Mesenchymal stem cell (in vitro differentiated cells and primary cell): ENCODE measurements at regions not wholly inside any gene's neighbourhood (a gene's known extent, or its start where the extent isn't known, plus 50 kb on each side); places are given as distances from the start of the nearest gene placed in this dataset.

Source experiments
- DNase-seq: peaks from one replicate; pipeline ENCODE4 v3.0.0-alpha.2; 2013
- H2AFZ ChIP-seq: one replicate; pipeline ENCODE4 v1.6.1; 2013; ENCODE audit warnings: low read depth, mild to moderate bottlenecking, control low read depth, inconsistent platforms, low read length, moderate library complexity
- H2AK5ac ChIP-seq: 2 replicates; pipeline ENCODE4 v1.6.1; 2013; ENCODE audit warnings: low read length, moderate library complexity, mild to moderate bottlenecking, inconsistent platforms; ENCODE audit not compliant: severe bottlenecking
- H2BK120ac ChIP-seq: one replicate; pipeline ENCODE4 v1.6.1; 2013; ENCODE audit warnings: low read depth, mild to moderate bottlenecking, inconsistent platforms, low read length, moderate library complexity
- H2BK12ac ChIP-seq, 2 experiments: one replicate each; pipeline ENCODE4 v1.6.1; 2013; ENCODE audit warnings: inconsistent platforms in 2 of 2, low read length in 2 of 2, mild to moderate bottlenecking in 2 of 2, moderate library complexity in 2 of 2, control low read depth in 1 of 2
- H2BK15ac ChIP-seq: one replicate; pipeline ENCODE4 v1.6.1; 2013; ENCODE audit warnings: mild to moderate bottlenecking, low read depth, inconsistent platforms; ENCODE audit not compliant: poor library complexity, severe bottlenecking
- H2BK5ac ChIP-seq: 2 replicates; pipeline ENCODE4 v1.6.1; 2013; ENCODE audit warnings: low read depth, mild to moderate bottlenecking, low read length, control low read depth, inconsistent platforms; ENCODE audit not compliant: poor library complexity, severe bottlenecking
- H3K14ac ChIP-seq, 2 experiments: one replicate each; pipeline ENCODE4 v1.6.1; 2013; ENCODE audit warnings: inconsistent platforms in 2 of 2, low read length in 2 of 2, control low read depth in 1 of 2, mild to moderate bottlenecking in 1 of 2, moderate library complexity in 1 of 2
- H3K18ac ChIP-seq, 2 experiments: one replicate each; pipeline ENCODE4 v1.6.1; 2013; ENCODE audit warnings: inconsistent platforms in 2 of 2, low read length in 2 of 2, control low read depth in 1 of 2, low read depth in 1 of 2, mild to moderate bottlenecking in 1 of 2
- H3K23ac ChIP-seq, 2 experiments: one replicate each; pipeline ENCODE4 v1.6.1; 2013; ENCODE audit warnings: inconsistent platforms in 2 of 2, low read length in 2 of 2, mild to moderate bottlenecking in 2 of 2, moderate library complexity in 2 of 2, control low read depth in 1 of 2
- H3K27ac ChIP-seq: 2 replicates; pipeline ENCODE4 v1.5.1; 2013; ENCODE audit warnings: mild to moderate bottlenecking, moderate library complexity, low read length, control low read depth, inconsistent platforms; ENCODE audit not compliant: poor library complexity, severe bottlenecking
- H3K27me3 ChIP-seq, 2 experiments: 2 replicates each; pipeline versions ENCODE4 v1.6.1 to v1.7.0; 2013; ENCODE audit warnings: low read length in 2 of 2, mild to moderate bottlenecking in 2 of 2, moderate library complexity in 2 of 2, control low read depth in 1 of 2, inconsistent platforms in 1 of 2; ENCODE audit not compliant: control insufficient read depth in 1 of 2, insufficient read depth in 1 of 2
- H3K36me3 ChIP-seq, 2 experiments: 2 replicates each; pipeline versions ENCODE4 v1.6.1 to v1.7.0; 2013; ENCODE audit warnings: low read length in 2 of 2, control low read depth in 1 of 2, inconsistent platforms in 1 of 2, low read depth in 1 of 2, mild to moderate bottlenecking in 1 of 2; ENCODE audit not compliant: insufficient read depth in 2 of 2, control insufficient read depth in 1 of 2
- H3K4ac ChIP-seq, 2 experiments: one replicate each; pipeline ENCODE4 v1.6.1; 2013; ENCODE audit warnings: inconsistent platforms in 2 of 2, low read length in 2 of 2, mild to moderate bottlenecking in 2 of 2, moderate library complexity in 2 of 2, control low read depth in 1 of 2, low read depth in 1 of 2
- H3K4me1 ChIP-seq: 2 replicates; pipeline ENCODE4 v1.6.1; 2013; ENCODE audit warnings: low read depth, low read length, control low read depth; ENCODE audit not compliant: control insufficient read depth, insufficient read depth
- H3K4me2 ChIP-seq: 2 replicates; pipeline ENCODE4 v1.6.1; 2013; ENCODE audit warnings: low read length, mild to moderate bottlenecking, inconsistent platforms; ENCODE audit not compliant: poor library complexity, severe bottlenecking
- H3K4me3 ChIP-seq, 2 experiments: 2 replicates each; pipeline versions ENCODE4 v1.5.1 to v1.7.0; 2013; ENCODE audit warnings: low read length in 2 of 2, mild to moderate bottlenecking in 2 of 2, control low read depth in 1 of 2, low read depth in 1 of 2; ENCODE audit not compliant: insufficient read depth in 1 of 2
- H3K79me1 ChIP-seq: replicated peaks from 2 replicates; pipeline ENCODE4 v1.6.1; 2013; ENCODE audit warnings: mild to moderate bottlenecking, control low read depth, low read length, inconsistent platforms; ENCODE audit not compliant: poor library complexity, severe bottlenecking
- H3K9ac ChIP-seq: 2 replicates; pipeline ENCODE4 v1.7.0; 2013; ENCODE audit warnings: mild to moderate bottlenecking, low read length, moderate library complexity
- H3K9me3 ChIP-seq: 2 replicates; pipeline ENCODE4 v1.7.0; 2013; ENCODE audit warnings: mild to moderate bottlenecking, low read length; ENCODE audit not compliant: control insufficient read depth
- H4K8ac ChIP-seq: one replicate; pipeline ENCODE4 v1.6.1; 2013; ENCODE audit warnings: inconsistent platforms, mild to moderate bottlenecking, low read length, moderate library complexity
- H4K91ac ChIP-seq: one replicate; pipeline ENCODE4 v1.6.1; 2013; ENCODE audit warnings: mild to moderate bottlenecking, low read length, inconsistent platforms
- WGBS: methylation state at CpG from one replicate; pipeline ENCODE4 v1.1.7; 2013; ENCODE audit warnings: mixed read lengths; 5-methylcytosine and 5-hydroxymethylcytosine counted together

DNA sequence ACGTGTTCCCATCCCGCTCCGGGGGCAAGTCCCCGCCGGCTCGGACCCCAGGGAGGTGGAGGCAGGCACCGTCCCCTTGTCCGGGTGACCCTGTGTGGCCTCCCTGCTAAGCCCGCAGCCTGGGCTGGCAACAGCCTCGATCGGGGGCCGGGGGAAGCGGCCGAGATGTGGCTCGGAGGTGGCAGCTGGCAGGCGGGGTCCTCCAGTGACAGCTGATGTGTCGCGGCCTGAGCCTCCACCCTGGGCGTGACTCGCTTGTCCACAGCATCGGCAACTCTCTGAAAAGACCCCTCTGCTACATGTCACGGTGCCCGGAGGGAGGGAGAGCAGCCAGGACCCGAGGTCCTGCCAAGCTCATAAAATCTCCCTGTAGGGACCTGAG lies 124.8 kb upstream of the IRX4 start:
- 86% methylated on average over 24 of the region's 24 CpGs for WGBS

DNA sequence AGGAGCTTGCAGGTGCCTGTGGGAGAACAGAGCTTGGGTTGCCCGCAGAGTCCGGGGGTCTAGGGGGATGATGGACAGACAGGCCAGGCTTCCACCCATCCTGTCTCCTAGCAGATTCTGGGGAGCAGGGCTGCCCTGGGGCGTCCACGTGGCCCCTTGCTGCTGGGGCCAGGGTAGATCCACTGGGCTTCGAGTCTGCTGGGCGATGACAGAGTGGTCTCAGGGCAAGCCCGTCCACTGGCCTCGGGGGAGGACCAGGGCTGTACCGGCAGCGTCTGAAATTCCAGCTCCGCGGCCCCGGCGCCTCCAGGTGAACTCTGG lies 124.2 kb upstream of the IRX4 start:
- Histone ChIP-seq H4K91ac (no peak overlapping the region), H2BK12ac (no peak overlapping the region), H3K27ac (no peak overlapping the region), H3K18ac (no peak overlapping the region), H3K4me2 (no peak overlapping the region), H3K9me3 (no peaks in the 10 kb centered on the region), H3K23ac (no peak overlapping the region), H3K4me3 (no peak overlapping the region), H2BK15ac (no peak overlapping the region), H3K14ac (no peak overlapping the region), H3K9ac (no peak overlapping the region), H4K8ac (no peak overlapping the region), H2BK5ac (no peak overlapping the region), H3K36me3 (no peaks in the 10 kb centered on the region), H3K4ac (no peak overlapping the region), H3K27me3 (peaks cover 0 to 84% of the 10 kb centered on the region in 2 experiments), H2BK120ac (no peak overlapping the region), H2AFZ (no peak overlapping the region), H3K4me1 (no peaks in the 10 kb centered on the region), H3K79me1 (no peaks in the 10 kb centered on the region), H2AK5ac (no peak overlapping the region)
- 90% methylated on average over 14 of the region's 14 CpGs for WGBS
- DNase-seq, result no peak

More for the DNA sequence above, 124.8 kb upstream of the IRX4 start:
- H3K4me3 ChIP-seq, result peak overlapping the region in 1 of 2 experiments; percentile 66
- H3K27me3 ChIP-seq, result peaks cover 0 to 86% of the 10 kb centered on the region in 2 experiments
- no peak overlapping the region for H3K4ac ChIP-seq
- H2BK15ac ChIP-seq, result no peak overlapping the region
- no peaks in the 10 kb centered on the region for H3K9me3 ChIP-seq
- H3K27ac ChIP-seq, result no peak overlapping the region
- H4K91ac ChIP-seq, result no peak overlapping the region
- H2AK5ac ChIP-seq, result no peak overlapping the region
- H3K36me3 ChIP-seq, result no peaks in the 10 kb centered on the region
- H3K79me1 ChIP-seq, result no peaks in the 10 kb centered on the region
- H3K4me2 ChIP-seq, result no peak overlapping the region
- no peak overlapping the region for H3K18ac ChIP-seq
- no peak overlapping the region for H2BK5ac ChIP-seq
- H2BK120ac ChIP-seq, result no peak overlapping the region
- H3K14ac ChIP-seq, result no peak overlapping the region
- H2AFZ ChIP-seq, result no peak overlapping the region
- DNase-seq, result no peak
- H3K4me1 ChIP-seq, result no peaks in the 10 kb centered on the region
- H3K23ac ChIP-seq, result no peak overlapping the region
- peak overlapping the region; percentile 59 for H3K9ac ChIP-seq
- no peak overlapping the region for H2BK12ac ChIP-seq
- no peak overlapping the region for H4K8ac ChIP-seq

DNA sequence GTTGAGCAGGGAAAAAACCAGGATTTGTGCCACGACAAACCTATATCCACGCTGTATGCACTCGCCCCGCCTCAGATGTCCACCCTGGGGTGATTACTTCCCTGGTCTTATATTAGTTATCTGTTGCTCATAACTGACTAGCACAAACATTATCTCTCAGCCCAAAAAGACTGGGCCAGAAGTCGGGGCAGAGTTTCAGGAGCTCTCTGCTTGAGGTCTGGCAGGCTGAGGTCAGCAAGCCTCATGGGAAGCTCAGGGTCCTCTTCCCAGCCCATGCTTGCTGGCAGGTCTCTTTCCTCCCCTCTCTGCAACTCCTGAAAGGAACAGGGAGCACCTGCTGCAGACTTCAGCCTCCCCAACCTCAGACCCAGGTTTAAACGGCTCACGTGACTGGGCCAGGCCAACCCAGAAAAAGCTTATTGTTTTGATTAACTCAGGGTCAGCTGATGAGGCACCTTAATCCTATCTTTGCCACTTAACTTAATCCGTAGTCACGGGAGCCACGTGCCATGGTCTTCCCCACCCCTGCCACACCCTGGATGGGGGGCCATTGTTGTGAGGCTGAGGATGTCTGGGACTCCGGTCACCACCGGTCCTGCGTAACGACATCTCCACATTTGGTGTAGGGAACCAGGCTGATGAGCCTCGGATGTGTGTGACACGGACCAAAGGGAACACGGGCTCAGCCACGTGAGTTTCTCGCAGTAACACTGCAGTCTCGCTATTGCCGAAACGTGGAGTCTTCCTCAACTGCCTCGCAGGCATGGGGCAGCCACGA lies 123.7 kb upstream of the IRX4 start:
- no peak overlapping the region for H4K91ac ChIP-seq
- no peaks in the 10 kb centered on the region for H3K9me3 ChIP-seq
- H3K4me1 ChIP-seq, result no peaks in the 10 kb centered on the region
- H3K27ac ChIP-seq, result no peak overlapping the region
- H2BK5ac ChIP-seq, result no peak overlapping the region
- no peak overlapping the region for H2AK5ac ChIP-seq
- H2BK120ac ChIP-seq, result no peak overlapping the region
- no peak overlapping the region for H3K18ac ChIP-seq
- no peak overlapping the region for H2AFZ ChIP-seq
- H3K23ac ChIP-seq, result no peak overlapping the region
- H4K8ac ChIP-seq, result no peak overlapping the region
- DNase-seq, result no peak
- no peak overlapping the region for H3K14ac ChIP-seq
- H2BK15ac ChIP-seq, result no peak overlapping the region
- no peak overlapping the region for H2BK12ac ChIP-seq
- H3K36me3 ChIP-seq, result no peaks in the 10 kb centered on the region
- no peak overlapping the region for H3K4me2 ChIP-seq
- H3K79me1 ChIP-seq, result no peaks in the 10 kb centered on the region
- H3K4ac ChIP-seq, result no peak overlapping the region
- no peak overlapping the region for H3K9ac ChIP-seq
- H3K4me3 ChIP-seq, result peak overlapping the region in 1 of 2 experiments; percentile 24
- peaks cover 0 to 83% of the 10 kb centered on the region in 2 experiments for H3K27me3 ChIP-seq
- 89% methylated on average over 24 of the region's 24 CpGs for WGBS

DNA sequence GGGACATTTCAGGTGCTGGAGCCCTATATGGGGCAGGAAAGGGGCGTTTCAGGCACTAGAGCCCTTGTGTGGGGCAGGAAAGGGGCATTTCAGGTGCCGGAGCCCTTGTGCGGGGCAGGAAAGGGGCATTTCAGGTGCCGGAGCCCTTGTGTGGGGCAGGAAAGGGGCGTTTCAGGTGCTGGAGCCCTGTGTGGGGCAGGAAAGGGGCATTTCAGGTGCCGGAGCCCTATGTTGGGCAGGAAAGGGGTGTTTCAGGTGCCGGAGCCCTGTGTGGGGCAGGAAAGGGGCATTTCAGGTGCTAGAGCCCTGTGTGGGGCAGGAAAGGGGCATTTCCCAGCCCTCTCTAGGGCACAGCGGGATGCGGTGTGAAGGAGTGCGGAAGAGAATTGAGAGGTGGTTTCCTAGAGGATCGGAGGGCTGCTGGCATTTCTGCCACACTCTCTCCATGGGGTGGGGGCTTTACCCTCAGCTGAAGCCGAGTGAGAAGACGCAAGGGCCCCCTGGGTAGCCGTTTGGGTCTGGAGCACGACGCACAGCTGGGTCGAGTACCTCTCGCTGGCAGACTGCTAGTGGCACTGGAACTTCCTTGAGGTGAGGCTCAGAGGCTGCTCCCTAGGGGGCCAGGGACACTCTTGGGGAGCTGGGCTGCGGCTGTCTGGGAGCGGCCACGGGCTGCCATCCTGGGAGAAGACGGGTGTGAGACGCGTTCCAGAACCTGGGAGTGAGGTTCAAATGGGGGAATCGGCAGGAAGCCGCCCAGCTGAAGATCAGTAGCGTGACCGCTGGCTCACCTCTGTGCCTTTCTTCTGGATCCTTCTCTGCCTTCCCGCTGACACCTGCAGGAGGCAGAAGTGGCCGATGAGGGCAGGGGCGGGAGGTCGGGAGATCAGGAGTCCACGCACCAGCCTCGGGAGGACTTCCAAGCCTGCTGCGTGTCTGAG lies 122.6 kb upstream of the IRX4 start:
- Histone ChIP-seq H3K4me2 (no peak overlapping the region), H3K23ac (no peak overlapping the region), H2BK15ac (no peak overlapping the region), H2BK120ac (no peak overlapping the region), H3K18ac (no peak overlapping the region), H2AK5ac (no peak overlapping the region), H2AFZ (no peak overlapping the region), H3K27ac (no peak overlapping the region), H2BK12ac (no peak overlapping the region), H3K9ac (no peak overlapping the region), H2BK5ac (no peak overlapping the region), H3K14ac (no peak overlapping the region), H3K36me3 (no peaks in the 10 kb centered on the region), H3K9me3 (no peaks in the 10 kb centered on the region), H3K79me1 (no peaks in the 10 kb centered on the region), H3K4me1 (no peaks in the 10 kb centered on the region), H3K27me3 (peaks cover 0 to 81% of the 10 kb centered on the region in 2 experiments), H4K8ac (no peak overlapping the region), H4K91ac (no peak overlapping the region), H3K4me3 (peak overlapping the region in 1 of 2 experiments; percentile 24), H3K4ac (no peak overlapping the region)
- 78% methylated on average over 34 of the region's 35 CpGs for WGBS
- DNase-seq, result no peak
